ENCODE measurements at regions not wholly inside any gene's neighbourhood (a gene's known extent, or its start where the extent isn't known, plus 50 kb on each side); places are given as distances from the start of the nearest gene placed in this dataset.
A peak's percentile ranks its signal among the peaks of the same experiment; 100 is the strongest.

DNA sequence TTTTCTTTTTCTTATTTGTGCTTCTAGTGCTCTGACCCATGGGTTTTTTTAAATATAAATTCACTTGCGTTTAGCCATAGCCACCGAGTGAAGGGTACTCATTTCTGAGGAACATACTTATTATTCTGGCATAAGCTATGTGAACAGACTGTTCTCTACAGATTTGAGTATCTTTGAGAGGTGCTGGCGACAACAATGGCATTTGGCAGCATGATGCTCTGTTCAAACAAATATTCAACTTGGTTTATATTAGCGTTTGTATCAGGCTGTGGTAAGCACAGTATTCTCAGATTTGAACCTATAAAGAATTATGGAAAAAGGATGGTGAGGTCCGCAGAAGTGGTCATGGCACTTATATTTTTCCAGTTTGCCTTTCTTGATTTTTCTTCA lies 108.7 kb upstream of the LIMCH1 start:
- DNase-seq = no peak

DNA sequence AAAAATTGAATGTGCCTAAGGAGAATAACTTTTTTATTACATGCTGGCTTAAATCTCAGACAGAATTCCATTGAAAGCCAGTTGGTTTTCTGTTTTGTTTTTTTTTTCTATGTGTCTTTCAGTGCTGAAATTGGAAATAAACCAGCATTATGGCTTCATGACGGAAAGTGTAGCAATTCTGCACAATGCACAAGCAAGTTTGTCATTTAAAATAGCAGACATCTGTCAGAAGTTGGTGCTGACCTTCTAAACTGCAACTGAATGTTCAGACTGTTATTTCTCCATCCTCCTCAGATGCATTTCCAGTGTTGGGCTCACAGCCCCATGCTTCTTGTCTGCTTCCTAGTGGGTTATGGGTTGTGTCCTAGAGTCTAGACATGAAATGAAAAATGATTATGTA lies 107.2 kb upstream of the LIMCH1 start:
- no peak for DNase-seq

DNA sequence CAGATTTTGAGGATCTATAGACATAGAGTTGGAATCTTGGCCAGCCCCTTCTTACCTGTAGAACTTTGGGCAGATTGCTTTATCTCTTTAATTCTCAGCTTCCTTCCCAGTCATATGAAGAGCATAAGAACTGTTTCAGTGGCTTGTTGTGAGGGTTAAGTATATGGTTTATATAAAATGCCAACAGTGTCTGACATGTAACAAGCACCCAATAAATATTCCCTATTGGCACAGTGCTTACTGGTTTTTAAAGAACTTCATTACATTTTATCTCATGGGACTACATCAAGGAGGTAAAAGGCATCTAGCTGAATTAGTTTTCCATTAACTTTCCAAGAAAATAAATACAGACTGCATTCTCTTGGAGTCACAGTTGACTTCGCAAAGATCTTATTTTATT lies 106.7 kb upstream of the LIMCH1 start:
- DNase-seq = no peak

DNA sequence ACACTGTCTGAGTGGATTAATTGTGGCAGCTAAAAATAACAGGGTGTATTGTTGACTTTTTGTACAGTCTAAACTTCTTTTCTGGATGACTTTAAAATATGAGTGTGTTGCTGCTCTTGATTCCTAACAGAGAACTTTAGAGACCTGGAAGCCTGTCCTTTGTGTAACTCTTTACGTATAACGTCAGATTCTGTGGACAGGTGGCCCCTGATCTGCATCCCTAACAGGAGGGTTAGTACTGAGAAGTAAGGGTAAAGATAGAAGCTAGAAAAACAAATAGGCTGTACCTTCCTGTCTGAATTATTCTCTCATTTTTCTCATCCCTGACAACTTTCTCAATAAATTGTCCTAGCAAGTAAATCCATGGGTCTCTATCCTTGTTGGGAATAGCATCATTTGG lies 105.7 kb upstream of the LIMCH1 start:
- no peak for DNase-seq

DNA sequence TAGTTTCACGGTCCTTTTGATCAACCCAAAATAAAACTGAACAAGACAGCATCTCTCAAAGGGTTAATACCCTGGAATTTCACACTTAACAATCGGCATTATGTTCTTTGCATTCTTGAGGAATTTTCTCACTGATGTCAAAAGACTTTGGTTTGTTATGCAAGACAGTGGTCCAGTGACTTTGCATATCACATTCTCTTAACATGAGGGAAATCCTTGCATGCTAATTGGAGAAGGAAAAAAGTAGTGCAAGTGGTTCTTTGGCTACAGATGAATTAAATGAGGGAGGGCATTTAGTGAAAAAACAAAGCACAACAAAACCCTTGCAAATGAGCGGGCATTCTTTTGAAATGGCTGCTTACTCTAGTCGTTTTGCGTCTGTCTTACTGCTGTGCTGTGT lies 105.1 kb upstream of the LIMCH1 start:
- peak in 1 of 4 experiments; percentile 17 for DNase-seq

DNA sequence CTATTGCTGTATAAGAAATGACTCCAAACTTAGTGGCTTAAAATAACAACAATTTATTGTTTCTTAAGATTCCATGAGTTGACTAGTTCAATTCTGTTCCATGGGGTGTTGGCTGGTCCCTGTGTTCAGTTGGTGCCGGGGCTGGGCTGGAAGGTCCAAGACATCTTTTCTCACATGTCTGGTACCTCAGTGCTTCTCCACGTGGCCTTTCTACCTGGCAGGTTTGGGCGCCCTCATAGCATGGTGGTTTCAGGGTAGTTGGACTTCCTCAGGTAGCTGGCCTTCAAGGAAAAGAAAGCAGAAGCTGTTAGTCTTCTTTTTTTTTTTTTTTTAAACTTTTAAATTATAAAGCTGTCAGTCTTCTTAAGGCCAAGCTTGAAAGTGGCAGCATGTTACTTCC lies 104.6 kb upstream of the LIMCH1 start:
- DNase-seq = no peak

DNA sequence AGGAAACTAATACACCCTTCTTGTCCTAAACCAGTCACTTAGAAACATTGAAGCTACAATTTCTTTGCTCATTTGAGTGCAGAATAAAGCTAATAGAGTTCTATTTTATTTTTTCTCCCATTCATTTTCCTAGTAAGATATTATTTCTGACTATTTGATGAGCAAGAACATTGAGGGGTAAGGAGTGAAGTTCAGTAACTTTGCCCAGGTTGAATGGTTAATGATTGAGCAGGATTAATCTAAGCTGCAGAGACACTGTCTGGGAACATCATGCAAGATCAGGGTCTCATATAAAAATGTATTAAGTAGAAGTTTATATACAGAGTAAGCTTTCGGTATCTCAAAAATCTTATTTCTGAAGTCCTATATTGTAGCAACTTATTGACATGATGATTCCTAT lies 102.4 kb upstream of the LIMCH1 start:
- no peak for DNase-seq

DNA sequence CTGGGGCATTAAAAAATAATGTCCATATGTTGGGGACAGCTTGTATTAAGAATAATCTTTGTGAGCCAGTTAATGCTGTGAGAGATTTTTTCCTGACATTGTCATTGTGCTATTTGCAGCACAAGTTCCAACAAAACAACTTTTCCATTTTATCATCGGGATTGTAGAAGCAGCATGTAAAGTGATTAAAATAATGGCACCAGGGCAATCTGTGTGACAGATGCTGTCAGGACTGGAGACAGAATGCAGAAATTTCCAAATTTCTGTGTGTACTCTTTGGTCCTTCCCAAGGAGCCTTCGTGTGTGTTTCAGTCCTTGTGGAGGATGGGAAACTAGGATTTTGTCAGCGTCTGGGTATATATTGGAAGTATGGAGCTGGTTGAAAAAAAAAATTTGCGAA lies 101.5 kb upstream of the LIMCH1 start:
- no peak for DNase-seq

DNA sequence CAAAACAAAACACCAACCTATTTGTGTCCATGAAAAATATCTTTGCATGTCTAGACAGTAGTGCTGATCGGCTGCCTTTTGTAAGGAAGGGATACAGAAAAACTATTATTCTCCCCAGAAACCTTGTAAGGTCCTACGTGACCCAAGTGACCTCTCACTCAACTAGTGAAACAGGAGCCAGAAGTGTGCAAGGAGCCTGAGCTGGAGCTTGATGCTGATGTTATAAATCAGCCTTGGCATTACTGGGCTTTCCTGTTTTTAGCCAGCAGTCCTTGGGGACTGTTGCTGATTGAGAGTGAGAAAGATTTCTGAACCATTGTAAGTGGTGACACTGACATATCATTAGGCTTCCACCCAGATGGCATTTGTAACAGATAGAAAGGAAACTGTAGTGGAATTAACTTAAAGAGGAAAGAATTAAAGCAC lies 100.8 kb upstream of the LIMCH1 start:
- DNase-seq = no peak

DNA sequence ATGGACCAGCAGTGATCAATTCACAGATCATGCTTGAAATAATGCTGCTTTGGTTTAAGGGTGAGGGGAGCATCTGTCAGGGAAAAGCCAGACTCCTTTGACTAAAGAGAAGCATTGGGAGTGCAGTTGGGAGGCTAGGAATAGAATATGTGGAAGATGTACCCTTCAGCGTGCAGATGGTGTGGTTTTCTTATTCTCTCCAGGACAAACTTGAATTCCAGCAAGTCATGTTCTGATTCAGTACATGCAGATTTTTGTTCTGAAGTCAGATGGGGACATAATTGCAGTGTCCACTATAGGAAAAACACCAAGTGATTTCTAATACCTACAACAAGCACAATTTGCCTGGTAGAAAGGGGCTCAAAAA lies 99.0 kb upstream of the LIMCH1 start:
- no peak for DNase-seq

DNA sequence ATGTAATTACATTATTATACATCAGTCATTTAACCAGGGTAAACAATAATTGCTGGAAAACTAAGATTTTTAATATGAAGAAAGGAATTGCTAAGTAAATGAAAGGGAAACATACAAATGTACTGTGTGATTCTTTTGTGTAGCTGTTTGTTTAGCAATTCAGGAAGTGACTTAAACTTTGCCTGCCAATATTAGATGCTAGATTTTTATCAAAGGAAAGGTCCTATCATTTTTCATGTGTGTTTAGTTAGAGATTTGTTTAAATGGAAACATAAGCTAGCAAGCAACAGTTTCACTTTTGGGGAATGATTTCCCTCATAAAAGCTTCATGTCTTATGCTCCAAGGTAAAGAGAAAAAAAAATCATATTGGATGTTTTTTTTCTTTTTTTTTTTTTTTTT lies 95.1 kb upstream of the LIMCH1 start:
- DNase-seq = no peak

DNA sequence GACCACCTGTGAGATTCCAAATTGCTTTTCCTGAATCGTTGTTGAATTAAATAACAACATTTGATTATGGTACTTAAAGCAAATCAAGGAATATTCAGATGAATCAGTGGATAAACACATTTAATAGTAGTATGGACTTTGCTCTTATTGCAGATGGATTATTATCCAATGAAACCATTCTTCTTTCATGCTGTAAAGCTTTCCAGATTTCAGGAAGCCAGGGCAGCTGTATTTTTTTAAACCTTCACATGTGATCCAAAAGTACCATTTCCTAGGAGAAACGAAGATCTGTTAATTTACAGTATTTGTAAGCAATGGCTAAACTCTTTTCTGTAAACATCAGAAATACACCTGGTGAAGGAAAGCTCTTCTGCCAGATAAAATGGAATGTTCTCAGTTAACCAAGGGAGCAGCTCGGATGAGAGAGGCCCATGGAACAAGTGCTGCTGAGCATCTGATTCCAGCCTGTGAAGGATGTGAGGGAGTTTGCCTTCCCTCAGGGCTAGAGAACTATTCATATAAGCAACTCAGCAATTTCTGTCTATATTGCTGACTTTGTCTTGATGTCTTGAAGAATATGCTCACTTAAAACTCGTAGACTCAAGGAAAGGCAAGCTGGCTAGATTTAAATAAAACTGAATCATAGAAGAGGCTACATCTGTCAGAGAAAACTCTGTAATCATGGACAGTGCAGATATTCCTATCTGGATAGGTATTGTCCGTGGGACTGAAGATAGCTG lies 94.4 kb upstream of the LIMCH1 start:
- DNase-seq = no peak

DNA sequence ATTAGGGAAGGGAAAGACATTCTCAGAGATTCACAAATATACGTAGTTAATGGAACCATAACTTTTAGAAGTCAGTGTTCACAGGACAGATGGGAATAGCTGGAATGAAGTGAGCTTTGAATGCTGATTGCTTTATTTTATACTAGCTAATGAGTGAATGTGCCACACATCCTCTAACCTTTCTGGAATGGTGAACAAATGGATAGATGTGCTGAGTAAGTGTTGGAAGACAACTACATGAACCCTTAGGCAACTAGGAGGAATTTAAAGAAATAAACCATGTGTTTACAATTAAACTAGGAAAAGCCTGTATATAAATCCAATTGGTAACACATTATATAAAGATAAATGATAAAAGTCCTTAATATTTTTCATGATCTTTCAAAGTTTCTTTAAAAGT lies 91.6 kb upstream of the LIMCH1 start:
- DNase-seq = no peak

DNA sequence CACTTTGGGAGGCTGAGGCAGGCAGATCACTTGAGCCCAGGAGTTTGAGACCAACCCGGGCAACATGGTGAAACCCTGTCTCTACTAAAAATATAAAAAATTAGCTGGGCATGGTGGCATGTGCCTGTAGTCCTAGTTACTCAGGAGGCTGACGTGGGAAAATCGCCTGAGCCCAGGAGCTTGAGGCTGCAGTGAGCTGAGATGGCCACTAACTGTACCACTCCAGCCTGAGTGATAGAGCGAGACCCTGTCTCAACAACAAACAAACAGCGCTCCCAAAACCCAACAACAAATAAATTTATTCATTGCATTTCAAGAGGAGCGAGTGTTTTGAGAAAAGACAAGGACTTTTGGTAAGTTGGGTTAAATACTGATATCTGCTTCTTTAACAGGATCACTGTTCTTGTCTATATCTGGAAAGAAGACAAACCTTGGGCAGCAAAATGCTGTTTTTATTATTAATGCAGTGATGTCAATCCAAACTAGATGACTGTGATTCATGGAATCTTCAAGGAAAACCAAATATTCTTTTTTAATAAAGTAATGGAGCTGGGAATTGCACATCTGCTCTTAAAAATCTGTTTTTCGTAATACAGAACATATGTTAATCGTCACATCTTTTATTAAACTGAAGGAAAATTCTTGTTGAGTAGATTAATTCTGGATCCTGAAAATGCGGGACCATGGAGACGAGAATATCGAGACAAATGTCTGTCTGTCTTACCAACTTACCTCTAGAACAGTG lies 90.8 kb upstream of the LIMCH1 start:
- DNase-seq = no peak

DNA sequence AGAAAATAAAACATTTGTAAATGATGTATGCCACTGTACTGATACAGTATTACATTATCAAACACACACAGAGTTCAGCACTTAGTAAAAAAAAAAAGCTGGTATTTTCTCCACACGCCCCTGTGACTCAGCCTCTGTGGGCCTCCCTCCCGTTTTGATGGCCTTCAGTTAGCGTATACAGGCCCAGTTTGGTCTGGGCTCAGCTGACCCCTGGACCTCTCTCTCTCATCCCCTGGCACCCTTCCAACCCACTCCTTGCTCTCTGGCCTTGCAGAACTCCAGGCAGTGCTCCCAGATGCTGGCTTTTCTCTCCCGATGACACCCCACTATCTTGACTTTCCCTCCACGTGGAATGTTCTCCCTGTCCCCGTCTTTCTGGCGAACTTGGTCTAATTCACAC lies 89.0 kb upstream of the LIMCH1 start:
- no peak for DNase-seq

DNA sequence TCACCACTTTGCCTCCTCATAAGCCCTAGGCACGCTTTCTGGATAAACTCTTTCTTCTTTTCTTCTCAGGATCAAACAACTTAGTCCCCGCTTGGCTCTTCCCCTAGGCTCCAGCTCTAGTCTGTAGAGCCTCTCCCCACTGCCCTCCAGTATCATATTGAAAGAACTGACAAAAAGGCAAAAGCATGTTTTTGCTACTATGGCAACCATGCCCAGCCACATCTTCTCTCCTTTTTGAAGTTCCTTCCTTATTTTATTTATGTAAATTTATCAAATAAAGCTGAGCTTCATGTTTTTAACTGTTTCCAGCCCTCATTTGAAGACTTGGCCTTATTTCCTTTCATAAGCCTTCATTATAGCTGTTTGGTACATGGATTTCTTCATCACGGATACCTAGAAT lies 86.0 kb upstream of the LIMCH1 start:
- peak in 3 of 4 experiments; percentile 7 to 15 (median 9) for DNase-seq

DNA sequence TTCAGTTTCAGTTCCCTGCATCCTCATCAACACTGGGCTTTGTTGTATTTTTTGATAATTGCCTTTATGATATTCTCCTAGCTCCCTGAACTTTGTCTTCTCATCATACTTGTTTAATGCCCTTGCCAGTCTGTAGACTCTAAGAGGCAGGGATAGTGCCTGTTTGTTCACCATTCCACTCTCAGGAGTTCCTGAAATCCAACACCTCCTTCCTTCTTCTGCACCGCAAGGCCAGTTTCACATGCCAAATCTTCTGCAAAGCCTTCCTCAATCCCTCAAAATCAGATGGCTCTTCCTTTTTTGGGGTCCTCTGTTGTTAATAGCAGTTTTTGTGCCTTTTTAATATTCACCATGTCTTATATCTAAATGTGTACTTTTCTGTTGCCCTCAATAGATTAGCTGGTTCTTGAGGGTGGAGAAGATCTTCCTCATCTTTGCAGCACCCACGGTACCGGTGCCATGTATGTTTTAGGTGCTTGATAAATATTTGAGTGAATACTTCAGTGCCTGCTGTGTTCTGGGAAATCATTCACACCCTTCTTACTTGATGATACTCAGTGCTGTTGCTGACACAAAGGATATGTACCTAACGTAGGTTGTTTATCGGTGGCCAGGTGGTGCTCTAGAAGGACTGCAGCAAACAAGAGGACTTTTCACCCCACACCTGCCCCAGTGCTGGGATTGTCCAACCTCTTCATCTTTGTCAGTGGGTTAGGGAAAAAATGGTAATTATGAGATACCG lies 85.3 kb upstream of the LIMCH1 start:
- DNase-seq = peak; percentile 33 to 68 (median 59)

DNA sequence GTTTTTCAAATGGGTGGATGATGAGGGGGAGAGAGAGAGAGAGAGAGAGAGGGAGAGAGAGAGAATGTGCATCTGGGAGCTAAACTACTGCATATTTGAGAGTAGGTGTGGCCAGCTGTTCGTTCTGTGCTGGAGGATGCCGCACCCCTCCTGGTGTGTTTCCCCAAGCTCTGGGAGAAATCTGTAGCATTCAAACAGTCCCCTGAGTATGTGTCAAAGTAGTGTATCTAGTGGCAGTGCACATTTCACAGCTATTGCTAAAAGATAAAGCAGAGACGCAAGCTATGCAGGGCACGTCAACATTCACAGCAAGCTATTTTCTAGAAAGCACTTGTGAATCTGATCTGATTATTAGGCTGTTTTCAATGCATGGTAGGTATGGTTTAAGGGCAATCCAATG lies 83.5 kb upstream of the LIMCH1 start:
- DNase-seq = no peak

DNA sequence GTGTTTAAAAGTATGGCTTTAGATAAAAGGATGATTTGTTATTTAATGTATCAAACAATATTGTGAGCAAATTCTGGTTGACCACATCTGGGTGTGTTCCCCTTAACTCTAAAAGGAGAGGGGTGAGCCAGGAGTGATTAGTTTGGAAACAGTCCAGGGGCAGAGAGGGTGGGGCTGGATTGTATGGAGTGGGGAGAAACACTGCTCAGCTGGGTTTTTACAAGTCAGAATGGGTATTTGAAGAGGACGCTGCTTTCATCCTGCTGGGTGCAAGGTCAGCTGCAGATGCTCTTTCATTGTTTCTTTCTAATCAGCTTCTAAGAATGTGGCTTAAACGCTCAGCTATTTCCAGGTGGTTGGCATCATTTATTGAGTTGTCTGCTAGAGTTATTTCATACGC lies 82.8 kb upstream of the LIMCH1 start:
- DNase-seq = no peak

DNA sequence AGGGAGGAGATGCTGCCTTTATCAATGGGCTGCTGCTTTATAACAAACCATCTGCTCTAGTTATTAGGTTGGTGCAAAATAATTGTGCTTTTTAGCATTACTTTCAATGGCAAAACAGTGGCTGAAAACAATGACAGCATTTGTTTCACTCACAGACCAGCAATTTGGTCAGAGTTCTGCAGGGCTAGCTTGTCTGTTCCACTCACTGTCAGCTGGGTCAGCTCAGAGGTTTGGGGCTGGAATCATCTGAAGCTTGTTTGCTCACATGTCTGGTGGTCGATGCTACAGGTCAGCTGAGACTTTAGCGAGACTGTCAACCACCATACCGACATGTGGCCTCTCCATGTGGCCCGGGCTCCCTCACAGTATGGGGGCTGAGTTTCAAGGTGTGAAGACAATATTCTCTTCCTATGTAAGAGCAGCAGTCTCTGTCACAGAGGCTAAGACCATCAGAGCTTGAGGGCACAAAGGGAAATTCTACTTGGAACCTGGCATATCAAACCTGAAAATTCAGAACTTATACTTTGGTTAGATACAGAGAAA lies 81.3 kb upstream of the LIMCH1 start:
- DNase-seq = no peak

DNA sequence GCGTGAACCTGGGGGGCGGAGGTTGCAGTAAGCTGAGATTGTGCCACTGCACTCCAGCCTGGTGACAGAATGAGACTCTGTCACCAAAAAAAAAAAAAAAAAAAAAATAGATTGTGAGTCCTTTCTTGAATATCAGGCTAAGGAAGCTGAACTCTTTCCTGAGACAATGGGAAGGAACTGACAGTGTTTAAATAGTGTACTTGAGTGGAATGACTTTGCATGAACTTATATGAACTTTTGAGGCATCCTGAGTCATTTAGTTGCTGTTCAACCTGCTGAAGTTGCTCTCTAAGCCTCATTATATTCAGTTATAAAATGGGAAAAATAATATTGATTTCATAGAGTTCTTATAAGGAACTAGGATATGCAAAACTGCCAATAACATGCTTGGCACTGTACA lies 79.3 kb upstream of the LIMCH1 start:
- DNase-seq = peak in 1 of 4 experiments; percentile 8

DNA sequence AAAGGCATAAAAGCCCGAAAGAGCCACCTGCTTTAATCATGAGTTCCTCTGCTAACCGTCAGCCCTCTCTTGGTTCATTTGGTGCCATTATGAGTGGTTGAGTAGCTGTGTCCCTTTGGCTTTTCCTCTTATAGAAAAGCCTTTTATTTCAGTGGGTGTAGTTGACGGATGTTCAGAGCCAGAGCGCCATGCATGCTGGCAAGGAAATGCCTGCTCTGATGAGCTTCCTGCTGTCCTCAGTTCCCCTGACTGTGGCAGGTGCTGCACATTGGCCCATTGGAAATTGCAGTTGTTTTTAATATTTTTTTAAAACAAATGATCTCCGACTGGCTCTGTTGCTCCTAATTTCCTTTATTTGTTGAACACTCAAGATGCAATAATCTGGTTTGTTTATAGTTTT lies 77.3 kb upstream of the LIMCH1 start:
- no peak for DNase-seq

DNA sequence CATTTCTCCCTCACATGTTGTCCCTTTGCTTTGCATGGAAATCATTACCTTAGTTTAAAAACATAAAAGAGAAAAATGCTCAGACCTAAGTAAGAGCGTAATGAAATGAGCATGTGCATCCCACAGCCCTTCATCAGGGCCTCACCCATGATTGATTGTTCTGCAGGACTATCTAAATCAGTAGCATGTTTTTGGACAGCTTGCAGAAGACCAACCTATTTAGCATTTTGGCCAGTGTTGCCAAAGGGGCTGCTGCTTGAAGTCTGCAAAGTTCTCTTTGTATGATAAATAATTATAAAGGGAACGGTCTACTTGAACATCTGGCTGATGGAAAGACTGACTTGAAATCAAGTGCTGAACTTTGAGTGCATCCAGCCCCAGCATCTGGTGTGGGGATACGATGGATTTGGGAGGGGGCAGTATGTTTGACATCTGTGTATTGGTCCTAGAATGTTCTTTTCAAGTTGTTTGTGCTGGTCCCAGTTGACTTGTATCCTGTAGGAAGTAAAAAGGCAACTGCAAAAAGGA lies 76.1 kb upstream of the LIMCH1 start:
- no peak for DNase-seq
